ENCODE measurements at regions not wholly inside any gene's neighbourhood (a gene's known extent, or its start where the extent isn't known, plus 50 kb on each side); places are given as distances from the start of the nearest gene placed in this dataset.
A peak's percentile ranks its signal among the peaks of the same experiment; 100 is the strongest.

DNA sequence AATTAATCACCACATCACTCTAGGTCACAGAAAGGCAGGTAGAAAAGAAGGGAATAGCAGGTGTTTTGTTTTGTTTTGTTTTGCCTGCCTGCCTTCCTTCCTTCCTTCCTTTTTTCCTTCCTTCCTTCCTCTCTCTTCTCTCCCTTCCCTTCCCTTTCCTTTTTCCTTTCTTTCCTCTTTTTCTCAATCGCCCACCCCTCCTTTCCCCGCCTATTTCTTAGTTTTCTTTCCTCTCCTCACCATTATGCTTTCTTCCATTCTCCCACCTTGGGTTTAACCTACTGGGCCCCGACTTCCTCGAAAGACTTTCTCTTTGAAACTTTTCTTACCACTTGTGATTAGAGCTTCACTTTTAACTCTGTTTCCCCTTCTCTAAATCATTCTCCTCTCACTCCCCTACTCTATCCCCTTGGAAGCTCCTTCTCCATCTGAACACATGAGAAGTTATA lies 231.3 kb upstream of the CD180 start:
- TF ChIP-seq, protein P1, sequence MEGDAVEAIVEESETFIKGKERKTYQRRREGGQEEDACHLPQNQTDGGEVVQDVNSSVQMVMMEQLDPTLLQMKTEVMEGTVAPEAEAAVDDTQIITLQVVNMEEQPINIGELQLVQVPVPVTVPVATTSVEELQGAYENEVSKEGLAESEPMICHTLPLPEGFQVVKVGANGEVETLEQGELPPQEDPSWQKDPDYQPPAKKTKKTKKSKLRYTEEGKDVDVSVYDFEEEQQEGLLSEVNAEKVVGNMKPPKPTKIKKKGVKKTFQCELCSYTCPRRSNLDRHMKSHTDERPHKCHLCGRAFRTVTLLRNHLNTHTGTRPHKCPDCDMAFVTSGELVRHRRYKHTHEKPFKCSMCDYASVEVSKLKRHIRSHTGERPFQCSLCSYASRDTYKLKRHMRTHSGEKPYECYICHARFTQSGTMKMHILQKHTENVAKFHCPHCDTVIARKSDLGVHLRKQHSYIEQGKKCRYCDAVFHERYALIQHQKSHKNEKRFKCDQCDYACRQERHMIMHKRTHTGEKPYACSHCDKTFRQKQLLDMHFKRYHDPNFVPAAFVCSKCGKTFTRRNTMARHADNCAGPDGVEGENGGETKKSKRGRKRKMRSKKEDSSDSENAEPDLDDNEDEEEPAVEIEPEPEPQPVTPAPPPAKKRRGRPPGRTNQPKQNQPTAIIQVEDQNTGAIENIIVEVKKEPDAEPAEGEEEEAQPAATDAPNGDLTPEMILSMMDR (IDR thresholded peaks at IDR 0.05; ENCODE audit: insufficient read depth, low read depth, low read length, missing control alignments): no peak
- H3K4me3 ChIP-seq (ENCODE audit: low read length): no peak overlapping the region
- DNase-seq (ENCODE audit: low read depth): no peak

- TF ChIP-seq, protein P1 (IDR thresholded peaks at IDR 0.05; ENCODE audit: insufficient read depth, low read depth, low read length, missing control alignments): no peak
- peak; percentile 80 for DNase-seq (ENCODE audit: low read depth)
- no peak overlapping the region for H3K4me3 ChIP-seq (ENCODE audit: low read length)
Observed at GRCh38 chr5:67426961-67427849, 230.6 kb upstream of the CD180 start.

DNA sequence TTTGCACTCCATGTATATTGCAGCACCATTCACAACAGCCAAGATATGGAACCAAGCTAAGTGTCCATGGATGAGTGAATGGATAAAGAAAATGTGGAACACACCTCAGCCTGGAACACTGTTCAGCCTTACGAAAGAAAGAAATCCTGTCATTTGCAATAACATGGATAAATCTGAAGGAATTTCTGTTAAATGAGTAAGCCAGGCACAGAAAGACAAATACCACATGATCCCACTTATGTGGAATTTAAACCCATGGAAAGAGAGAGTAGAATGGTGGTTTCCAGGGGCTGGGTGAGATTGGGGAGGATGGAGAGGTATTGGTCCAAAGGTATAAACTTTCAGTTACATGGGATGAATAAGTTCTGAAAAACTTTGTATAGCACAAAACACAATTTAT lies 228.9 kb upstream of the CD180 start:
- TF ChIP-seq, protein P1 (IDR thresholded peaks at IDR 0.05; ENCODE audit: insufficient read depth, low read depth, low read length, missing control alignments): no peak
- no peak overlapping the region for H3K4me3 ChIP-seq (ENCODE audit: low read length)
- DNase-seq (ENCODE audit: low read depth): peak; percentile 32

GRCh38 chr5:67417839-67418238 lies 221.2 kb upstream of the CD180 start:
- H3K4me3 ChIP-seq (ENCODE audit: low read length): no peak overlapping the region

GRCh38 chr5:67416986-67417385 lies 220.4 kb upstream of the CD180 start:
- DNase-seq (ENCODE audit: low read depth): no peak
- TF ChIP-seq, protein P1 (IDR thresholded peaks at IDR 0.05; ENCODE audit: insufficient read depth, low read depth, low read length, missing control alignments): no peak
- H3K4me3 ChIP-seq (ENCODE audit: low read length): no peak overlapping the region

More at GRCh38 chr5:67417839-67418238, 221.2 kb upstream of the CD180 start:
- DNase-seq (ENCODE audit: low read depth): no peak
- TF ChIP-seq, protein P1 (IDR thresholded peaks at IDR 0.05; ENCODE audit: insufficient read depth, low read depth, low read length, missing control alignments): no peak

GRCh38 chr5:67416133-67416937 lies 219.7 kb upstream of the CD180 start:
- TF ChIP-seq, protein P1 (IDR thresholded peaks at IDR 0.05; ENCODE audit: insufficient read depth, low read depth, low read length, missing control alignments): no peak
- no peak for DNase-seq (ENCODE audit: low read depth)
- no peak overlapping the region for H3K4me3 ChIP-seq (ENCODE audit: low read length)
